Upper lobe of left lung (tissue), 4 donors: ENCODE measurements at regions not wholly inside any gene's neighbourhood (a gene's known extent, or its start where the extent isn't known, plus 50 kb on each side); places are given as distances from the start of the nearest gene placed in this dataset.

Experiments
- CTCF ChIP-seq, 6 experiments: fragments of 450-650 bp in 4 of 6; fragments of 200-600 bp in 2 of 6; sonication (generic) in 2 of 6; IDR thresholded peaks; one replicate each; pipeline ENCODE4 v1.5.1; 2016 to 2019; ENCODE audit warnings: antibody characterized with exemption in 6 of 6
- EP300 ChIP-seq, 4 donors: sonication (generic); formaldehyde crosslinking; IDR thresholded peaks; one replicate each; pipeline ENCODE4 v1.5.1; 2017; ENCODE audit warnings: antibody characterized with exemption in 4 of 4, control low read depth in 2 of 4
- POLR2A ChIP-seq, 4 donors: fragments of 450-650 bp; IDR thresholded peaks; one replicate each; pipeline ENCODE4 v1.5.1; 2016 to 2017; ENCODE audit warnings: antibody characterized with exemption in 4 of 4, mild to moderate bottlenecking in 2 of 4
- POLR2AphosphoS5 ChIP-seq, 2 donors: sonication (generic); formaldehyde crosslinking; IDR thresholded peaks; one replicate each; pipeline ENCODE4 v1.5.1; 2017; ENCODE audit warnings: antibody characterized with exemption in 2 of 2

GRCh38 chr3:34364335-34364734 is 565.9 kb downstream of the PDCD6IP start:
- TF ChIP-seq POLR2AphosphoS5 (IDR thresholded peaks at IDR 0.05) = no peak
- no peak for TF ChIP-seq CTCF (IDR thresholded peaks at IDR 0.05)
- TF ChIP-seq POLR2A (IDR thresholded peaks at IDR 0.05) = no peak
- no peak for TF ChIP-seq EP300 (IDR thresholded peaks at IDR 0.05)
